Kidney (tissue), 13 donors: ENCODE measurements at regions not wholly inside any gene's neighbourhood (a gene's known extent, or its start where the extent isn't known, plus 50 kb on each side); places are given as distances from the start of the nearest gene placed in this dataset.
A peak's percentile ranks its signal among the peaks of the same experiment; 100 is the strongest.

ENCODE experiments used
- DNase-seq, 5 donors: peaks; one replicate each; pipeline ENCODE4 v3.0.0-alpha.2; 2013 to 2020
- FAIRE-seq: peaks from 2 replicates; lab custom pipeline; 2012; peaks lifted over from hg19 to GRCh38; lab: Jason Lieb, UNC
- H3K27ac ChIP-seq, 2 donors: one replicate each; pipeline ENCODE4 v1.7.0; 2013; ENCODE audit warnings: low read depth in 2 of 2, low read length in 2 of 2, inconsistent platforms in 1 of 2
- H3K27me3 ChIP-seq: one replicate; pipeline ENCODE4 v1.7.1; 2013; ENCODE audit warnings: low read length, inconsistent platforms; ENCODE audit not compliant: control insufficient read depth, insufficient read depth
- H3K36me3 ChIP-seq, 3 donors: one replicate each; pipeline versions ENCODE4 v1.7.0 to v1.7.1; 2013; ENCODE audit warnings: low read length in 3 of 3, control low read depth in 1 of 3, inconsistent platforms in 1 of 3; ENCODE audit not compliant: insufficient read depth in 3 of 3, control insufficient read depth in 2 of 3
- H3K4me1 ChIP-seq, 3 donors: one replicate each; pipeline versions ENCODE4 v1.7.0 to v1.7.1; 2013; ENCODE audit warnings: low read length in 3 of 3, inconsistent platforms in 1 of 3, low read depth in 1 of 3; ENCODE audit not compliant: control insufficient read depth in 2 of 3, insufficient read depth in 2 of 3
- H3K4me3 ChIP-seq, 3 donors: one replicate each; pipeline versions ENCODE4 v1.7.0 to v1.8.1; 2013; ENCODE audit warnings: low read length in 3 of 3, control low read depth in 1 of 3, inconsistent platforms in 1 of 3
- H3K9ac ChIP-seq, 3 donors: one replicate each; pipeline versions ENCODE4 v1.7.0 to v1.7.1; 2013; ENCODE audit warnings: low read length in 3 of 3, control low read depth in 1 of 3, inconsistent platforms in 1 of 3
- H3K9me3 ChIP-seq, 3 donors: one replicate each; pipeline versions ENCODE4 v1.7.0 to v1.7.1; 2013; ENCODE audit warnings: low read length in 3 of 3, control low read depth in 1 of 3, inconsistent platforms in 1 of 3; ENCODE audit not compliant: control insufficient read depth in 2 of 3, insufficient read depth in 1 of 3
- CTCF ChIP-seq: IDR thresholded peaks from 3 replicates; pipeline ENCODE4 v1.5.1; 2012; ENCODE audit warnings: mild to moderate bottlenecking, moderate library complexity, borderline replicate concordance; ENCODE audit not compliant: insufficient read depth; ENCODE audit errors: extremely low read depth
- intact Hi-C: fragments of 100-400 bp; cut with DNase I; formaldehyde crosslinking; loops from one replicate; pipeline ENCODE4 v1.11.1; 2022
- donor health status: control.
- donor health status: control.
- donor health status: control.
- donor health status: control.
- donor health status: control.
- donor health status: DM: yes; HTN: yes; CAD: no.
- donor health status: Normal renal cell carcinoma (clear cell type).

DNA sequence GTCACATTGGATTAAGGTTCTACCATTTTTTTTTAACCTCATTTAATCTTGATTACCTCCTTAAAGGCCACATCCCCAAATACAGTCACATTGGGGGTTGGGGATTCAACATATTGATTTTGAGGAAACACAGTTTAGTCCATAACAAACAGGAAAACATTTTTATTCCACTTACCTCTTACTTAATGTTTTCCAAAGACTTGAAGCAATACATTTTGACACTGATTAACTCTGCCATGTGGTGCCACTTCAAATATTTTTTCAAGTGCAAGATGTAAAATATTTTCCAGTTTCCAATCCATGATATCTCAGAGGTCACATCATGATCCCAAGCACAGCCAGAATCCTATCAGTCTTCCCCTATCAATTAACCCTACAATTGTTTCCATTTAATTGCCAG, 548.0 kb downstream of the CSNK1G3 start:
- TF ChIP-seq CTCF: no peak
- H3K4me3 ChIP-seq: no peak overlapping the region
- no peak overlapping the region for H3K27ac ChIP-seq
- intact Hi-C loops: no loop called here
- no peaks in the 10 kb centered on the region for H3K36me3 ChIP-seq
- H3K9ac ChIP-seq: no peak overlapping the region
- FAIRE-seq (no peak), DNase-seq (no peak)
- H3K9me3 ChIP-seq: no peaks in the 10 kb centered on the region
- H3K27me3 ChIP-seq: no peaks in the 10 kb centered on the region
- H3K4me1 ChIP-seq: peaks cover 0 to 7% (median 0%) of the 10 kb centered on the region in 3 donors

- Histone ChIP-seq H3K27me3 (no peaks in the 10 kb centered on the region), H3K4me1 (peaks cover 0 to 7% (median 0%) of the 10 kb centered on the region in 3 donors), H3K4me3 (no peak overlapping the region), H3K36me3 (no peaks in the 10 kb centered on the region), H3K27ac (no peak overlapping the region), H3K9me3 (no peaks in the 10 kb centered on the region), H3K9ac (no peak overlapping the region)
- no peak for FAIRE-seq
- no peak for TF ChIP-seq CTCF
- intact Hi-C loops: no loop called here
- no peak for DNase-seq
Measured at GRCh38 chr5:124059200-124059599, 547.2 kb downstream of the CSNK1G3 start.

DNA sequence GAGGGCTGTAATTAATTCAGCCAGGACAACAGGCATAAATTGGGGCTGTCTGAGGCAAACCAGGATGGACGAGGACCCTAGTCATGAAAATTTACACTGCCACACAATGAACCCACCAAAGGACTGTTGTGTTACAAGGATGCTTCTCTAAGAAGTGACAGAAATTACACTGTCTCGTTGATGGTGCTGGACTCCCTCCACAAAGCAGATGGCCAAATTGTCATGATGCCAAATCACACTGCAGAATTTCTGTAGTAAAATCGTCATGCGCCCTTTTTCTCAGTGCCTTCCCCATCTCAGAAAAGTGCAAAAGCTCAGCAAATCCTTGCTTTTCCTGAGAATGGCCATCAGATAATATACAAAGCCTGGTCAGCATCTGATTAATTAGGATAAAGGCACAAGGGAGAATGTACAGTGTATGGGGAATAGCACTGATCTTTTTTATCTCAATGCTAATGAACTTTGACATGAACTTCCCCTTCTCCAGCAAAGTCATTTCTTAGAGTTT, 545.8 kb downstream of the CSNK1G3 start:
- intact Hi-C loops: no loop called here
- Histone ChIP-seq H3K36me3 (no peaks in the 10 kb centered on the region), H3K27me3 (no peaks in the 10 kb centered on the region), H3K4me1 (peaks cover 0 to 7% (median 0%) of the 10 kb centered on the region in 3 donors), H3K4me3 (peak overlapping the region in 1 of 3 donors; percentile 32), H3K9ac (no peak overlapping the region), H3K9me3 (no peaks in the 10 kb centered on the region), H3K27ac (no peak overlapping the region)
- DNase-seq: peak in 4 of 5 donors; percentile 26 to 55 (median 40)
- FAIRE-seq: no peak
- no peak for TF ChIP-seq CTCF
